Activated gamma-delta T cell (primary cell): ENCODE measurements at regions not wholly inside any gene's neighbourhood (a gene's known extent, or its start where the extent isn't known, plus 50 kb on each side); places are given as distances from the start of the nearest gene placed in this dataset.

Source experiments
- DNase-seq: peaks from one replicate; lab custom pipeline; 2025; lab: John Stamatoyannopoulos, UW

DNA sequence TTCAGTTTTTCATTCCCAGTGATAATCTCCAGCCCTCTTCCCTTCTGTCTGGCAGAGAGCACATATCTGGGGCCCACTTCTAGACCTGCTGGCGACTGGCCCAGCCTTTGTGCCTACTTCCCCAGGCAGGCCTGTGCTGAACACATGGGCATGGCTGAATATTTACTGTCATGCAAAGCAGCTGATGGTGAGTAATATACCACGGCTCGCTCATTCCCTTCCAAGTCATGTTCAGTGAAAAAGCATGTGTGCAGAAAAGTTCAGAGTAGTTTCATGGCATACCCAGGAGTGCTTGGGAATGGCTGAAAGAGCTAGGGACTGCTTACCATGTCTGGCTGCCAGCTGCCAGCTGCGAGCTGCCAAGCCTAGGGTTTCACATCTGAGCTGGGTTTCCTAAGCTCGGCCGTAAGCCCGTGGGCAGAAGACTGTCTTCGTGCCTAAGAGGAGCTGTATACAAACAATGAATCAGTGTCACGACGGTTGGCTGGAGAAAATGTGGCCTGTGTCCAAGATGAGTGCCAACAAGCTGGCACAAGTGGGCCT is 179.9 kb upstream of the PELI2 start:
- no peak for DNase-seq

GRCh38 chr14:55942076-55942654 is 176.0 kb upstream of the PELI2 start:
- no peak for DNase-seq

GRCh38 chr14:55942826-55943225 is 175.4 kb upstream of the PELI2 start:
- no peak for DNase-seq

- DNase-seq: no peak
Measured at GRCh38 chr14:55944757-55945156, 173.5 kb upstream of the PELI2 start.

DNA sequence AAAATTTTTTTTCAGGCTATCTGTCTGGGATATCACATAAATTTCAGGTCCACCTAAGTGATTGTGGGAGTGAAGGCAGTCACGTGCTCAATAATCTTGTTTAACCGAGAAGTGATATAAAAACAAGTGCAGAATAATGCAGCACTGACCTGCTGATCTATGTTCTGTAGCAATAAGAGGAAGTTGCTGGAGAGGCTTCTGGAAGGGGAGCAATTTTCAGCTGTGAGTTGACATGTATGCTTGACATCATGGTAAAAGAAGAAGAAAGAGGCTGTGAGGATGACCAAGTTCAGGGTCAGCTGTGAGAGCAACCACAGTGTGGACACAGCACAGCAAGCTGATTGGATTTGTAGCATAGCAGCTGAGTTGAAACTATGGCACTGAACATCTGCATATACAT is 172.0 kb upstream of the PELI2 start:
- DNase-seq: no peak

DNA sequence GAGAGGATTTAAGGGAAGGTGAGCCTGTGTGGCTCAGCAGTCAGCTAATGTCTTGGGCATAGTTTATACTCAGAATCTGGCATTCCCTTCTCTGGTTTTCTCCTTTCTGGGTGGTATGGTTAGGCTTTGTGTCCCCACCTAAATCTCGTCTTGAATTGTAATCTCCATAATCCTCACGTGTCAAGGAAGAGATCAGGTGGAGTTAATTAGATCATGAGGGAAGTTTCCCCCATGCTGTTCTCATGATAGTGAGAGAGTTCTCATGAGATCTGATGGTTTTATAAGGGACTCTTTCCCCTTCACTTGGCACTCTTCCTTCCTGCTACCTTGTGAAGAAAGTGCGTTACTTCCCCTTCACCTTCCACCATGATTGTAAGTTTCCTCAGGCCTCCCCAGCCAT is 169.8 kb upstream of the PELI2 start:
- no peak for DNase-seq

GRCh38 chr14:55949708-55950107 is 168.5 kb upstream of the PELI2 start:
- DNase-seq: no peak

DNA sequence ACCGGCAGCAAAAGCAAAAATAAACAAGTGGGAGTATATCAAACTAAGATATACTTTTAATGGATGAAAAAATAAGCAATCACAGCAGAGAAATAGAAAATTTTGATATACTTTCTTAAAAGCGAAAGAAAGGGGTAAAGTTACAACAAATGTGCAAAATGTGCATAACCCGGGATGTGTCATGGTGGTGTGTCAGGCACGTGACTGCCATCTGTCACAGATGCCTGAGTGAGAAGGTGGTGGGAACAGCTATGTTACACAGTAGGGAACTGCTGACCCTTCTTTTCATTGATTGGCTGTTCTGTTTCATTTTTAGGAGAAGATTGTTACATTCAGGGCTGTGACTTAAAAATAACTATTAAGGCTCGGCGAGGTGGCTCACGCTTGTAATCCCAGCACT is 168.1 kb upstream of the PELI2 start:
- DNase-seq: no peak

DNA sequence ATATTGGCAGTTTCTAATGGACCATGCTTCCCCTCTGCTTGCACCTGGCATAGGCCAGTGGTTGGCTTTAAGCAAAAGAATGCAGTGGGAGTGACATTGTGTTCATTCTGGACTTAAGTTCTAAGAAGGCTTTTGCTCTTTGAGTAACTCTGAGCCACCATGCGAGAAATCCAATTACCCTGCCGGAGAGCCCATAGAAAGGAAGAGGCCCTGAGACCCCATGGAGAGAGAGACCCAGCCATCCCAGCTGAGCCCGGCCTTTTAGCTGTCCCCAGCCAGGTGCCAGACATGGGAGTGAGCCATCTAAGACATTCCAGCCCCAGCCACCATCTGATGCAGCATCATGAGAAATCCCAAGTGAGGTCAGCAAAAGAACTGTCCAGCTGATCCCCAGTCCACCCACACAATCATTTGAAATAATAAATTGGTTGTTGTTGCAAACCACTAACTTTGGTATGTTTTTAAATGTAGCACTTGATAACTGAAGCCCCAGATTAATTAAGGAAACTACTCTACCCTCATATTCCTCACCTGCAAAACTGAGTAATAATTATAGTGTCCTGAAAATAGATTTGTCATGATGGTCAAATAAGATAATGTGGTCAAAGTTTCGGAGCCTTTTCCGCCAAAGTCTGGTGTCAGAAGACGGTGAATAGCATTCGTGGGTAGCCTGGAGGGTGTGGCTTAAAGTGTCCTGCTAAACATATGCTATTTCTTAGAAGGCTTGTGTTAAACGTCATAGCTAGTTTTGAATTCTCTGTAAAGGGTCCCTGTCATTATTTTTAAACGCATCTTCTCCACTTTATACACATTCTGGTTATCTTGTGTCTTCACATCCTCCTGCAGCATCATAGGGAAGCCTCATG is 166.6 kb upstream of the PELI2 start:
- no peak for DNase-seq

DNA sequence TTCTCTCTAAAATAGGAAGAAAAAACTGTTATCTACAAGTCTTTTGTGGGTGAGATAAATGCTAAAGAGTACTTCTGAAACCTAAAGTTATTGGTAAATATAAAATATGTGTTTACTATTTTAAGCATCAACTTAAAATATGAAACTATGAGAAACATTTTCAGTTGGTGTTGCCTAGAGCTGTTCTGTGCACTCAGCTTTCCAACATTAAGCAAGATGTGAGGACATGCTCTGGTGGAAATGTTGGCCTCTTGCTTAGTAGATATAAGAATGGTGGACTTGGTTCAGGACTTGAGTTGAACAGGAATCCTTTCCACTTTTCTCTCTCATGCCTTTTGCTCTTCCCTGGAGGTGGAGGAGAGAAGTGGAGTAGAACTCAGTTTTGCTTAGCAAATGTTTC is 164.1 kb upstream of the PELI2 start:
- DNase-seq: no peak

GRCh38 chr14:55955175-55955574 is 163.0 kb upstream of the PELI2 start:
- DNase-seq: no peak

GRCh38 chr14:55957950-55958349 is 160.3 kb upstream of the PELI2 start:
- no peak for DNase-seq

DNA sequence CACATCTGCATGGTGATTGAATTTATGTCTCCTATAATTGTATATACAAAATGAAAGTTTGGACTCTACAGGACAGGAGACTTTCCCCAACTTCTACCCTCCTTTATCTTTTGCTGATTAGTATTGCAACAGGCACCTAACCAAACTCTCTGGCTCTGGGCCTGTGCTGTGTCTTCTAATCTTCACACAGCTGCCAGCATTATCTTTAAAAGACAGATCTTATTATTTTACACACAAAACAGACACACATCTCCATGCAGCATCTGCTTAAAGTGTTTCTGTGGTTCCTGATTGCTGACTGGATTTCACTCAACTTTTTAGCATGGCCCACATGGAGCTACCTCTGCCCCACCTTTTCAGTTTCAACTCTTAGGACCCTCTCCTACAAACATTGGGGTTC is 154.9 kb upstream of the PELI2 start:
- DNase-seq: no peak

GRCh38 chr14:55964091-55964490 is 154.1 kb upstream of the PELI2 start:
- DNase-seq: no peak

- DNase-seq: no peak
Measured at GRCh38 chr14:55964821-55965220, 153.4 kb upstream of the PELI2 start.

GRCh38 chr14:55965851-55966250 is 152.4 kb upstream of the PELI2 start:
- no peak for DNase-seq

GRCh38 chr14:55968741-55969140 is 149.5 kb upstream of the PELI2 start:
- DNase-seq: no peak

GRCh38 chr14:55973285-55973800 is 144.9 kb upstream of the PELI2 start:
- DNase-seq: no peak

DNA sequence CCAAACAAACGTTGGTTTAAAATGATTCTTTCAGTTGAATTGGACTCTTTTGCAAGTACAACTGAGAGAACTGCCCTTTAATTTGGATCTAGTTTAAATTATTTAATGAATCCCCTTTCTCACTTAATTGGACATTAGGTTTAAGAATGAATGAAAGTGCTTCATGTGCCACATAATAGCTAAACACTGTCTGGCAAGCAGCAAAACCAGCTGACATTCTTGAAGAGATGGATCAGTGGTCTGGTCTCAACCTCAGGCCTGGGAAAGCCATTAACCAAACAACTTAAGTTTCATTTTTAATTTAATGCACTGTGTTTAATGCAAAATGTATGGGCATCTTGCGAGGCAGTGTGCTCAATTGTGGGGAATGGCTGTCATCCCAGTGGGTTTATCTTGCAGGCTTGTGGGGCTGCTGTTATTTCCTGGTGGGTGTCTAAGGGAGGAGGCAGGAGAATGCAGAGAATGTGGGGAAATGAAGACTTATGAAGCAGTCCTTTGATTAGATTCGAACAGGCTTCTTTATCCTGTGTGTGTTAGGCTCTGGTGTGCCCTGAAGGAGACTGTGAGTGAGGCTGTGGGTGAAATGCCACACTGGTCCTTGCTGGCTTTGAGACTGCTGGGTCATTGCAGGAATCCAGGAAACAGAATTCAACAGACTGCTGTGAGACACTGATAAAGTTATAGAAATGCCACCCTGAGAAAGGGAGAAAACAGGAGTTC is 144.1 kb upstream of the PELI2 start:
- DNase-seq: no peak

DNA sequence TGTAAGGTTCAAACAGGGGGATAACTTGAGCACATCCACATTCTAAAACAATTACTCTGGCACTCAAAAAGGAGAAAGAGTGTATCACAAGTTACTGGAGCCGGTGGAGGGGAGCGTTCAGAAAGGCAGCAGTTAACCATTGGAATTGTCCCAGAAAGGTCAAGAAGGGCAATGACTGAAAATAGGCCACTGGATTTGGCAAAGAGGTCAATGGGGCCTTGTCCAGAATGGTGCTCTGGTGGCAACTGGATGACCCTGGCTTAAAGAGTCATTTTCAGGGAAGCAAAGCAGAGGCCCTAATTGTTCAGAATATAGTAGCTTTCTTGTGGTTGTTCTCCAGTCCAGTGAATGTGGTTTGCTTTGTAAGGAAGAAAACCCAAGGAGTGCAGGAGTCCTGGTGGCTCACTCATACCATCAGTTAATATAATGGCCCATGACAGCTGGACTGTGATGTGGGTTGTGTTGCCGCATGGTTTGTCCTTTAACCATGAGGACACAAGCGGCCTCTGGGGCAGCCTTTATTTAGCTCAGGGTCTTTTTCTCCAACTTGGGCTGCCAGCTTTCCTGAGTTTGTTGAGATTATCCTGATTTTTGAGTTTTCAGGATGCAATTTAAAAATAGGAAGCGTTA is 142.8 kb upstream of the PELI2 start:
- no peak for DNase-seq

- no peak for DNase-seq
Measured at GRCh38 chr14:55976219-55976618, 142.0 kb upstream of the PELI2 start.

DNA sequence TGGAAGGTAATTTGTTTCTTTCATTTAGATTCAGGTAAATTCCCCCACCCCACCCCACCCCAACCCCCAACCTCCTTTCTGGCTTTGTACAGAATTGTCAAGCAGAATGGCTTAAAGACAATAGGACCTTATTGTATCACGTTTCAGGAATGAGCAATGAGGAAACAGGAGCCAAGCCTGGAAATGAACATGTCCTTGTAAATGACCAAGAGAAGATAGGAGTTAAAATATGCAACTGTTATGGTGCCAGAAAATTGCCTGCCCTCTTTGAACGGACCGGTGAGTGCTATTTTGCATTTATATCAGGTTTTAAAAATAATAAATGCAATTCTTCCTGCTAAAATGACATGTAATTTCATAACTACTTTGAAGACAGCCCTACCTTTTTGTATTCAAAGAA is 141.6 kb upstream of the PELI2 start:
- no peak for DNase-seq
